ENCODE measurements at regions not wholly inside any gene's neighbourhood (a gene's known extent, or its start where the extent isn't known, plus 50 kb on each side); places are given as distances from the start of the nearest gene placed in this dataset.

GRCh38 chr13:80707000-80707983 is 366.4 kb upstream of the SPRY2 start:
- TF ChIP-seq SREBF2 (IDR thresholded peaks at IDR 0.05) = no peak
- TF ChIP-seq ESRRA (IDR thresholded peaks at IDR 0.05; ENCODE audit: borderline replicate concordance, low read length) = no peak

Data from A549 (cell line).